GM12873 (cell line): ENCODE measurements at regions not wholly inside any gene's neighbourhood (a gene's known extent, or its start where the extent isn't known, plus 50 kb on each side); places are given as distances from the start of the nearest gene placed in this dataset.

Experiments
- CTCF ChIP-seq: IDR thresholded peaks from 2 replicates; pipeline ENCODE4 v1.5.1; 2012; ENCODE audit warnings: low read depth, mild to moderate bottlenecking, moderate library complexity, low read length, control low read depth; ENCODE audit not compliant: insufficient read depth; ENCODE audit errors: missing control alignments

DNA sequence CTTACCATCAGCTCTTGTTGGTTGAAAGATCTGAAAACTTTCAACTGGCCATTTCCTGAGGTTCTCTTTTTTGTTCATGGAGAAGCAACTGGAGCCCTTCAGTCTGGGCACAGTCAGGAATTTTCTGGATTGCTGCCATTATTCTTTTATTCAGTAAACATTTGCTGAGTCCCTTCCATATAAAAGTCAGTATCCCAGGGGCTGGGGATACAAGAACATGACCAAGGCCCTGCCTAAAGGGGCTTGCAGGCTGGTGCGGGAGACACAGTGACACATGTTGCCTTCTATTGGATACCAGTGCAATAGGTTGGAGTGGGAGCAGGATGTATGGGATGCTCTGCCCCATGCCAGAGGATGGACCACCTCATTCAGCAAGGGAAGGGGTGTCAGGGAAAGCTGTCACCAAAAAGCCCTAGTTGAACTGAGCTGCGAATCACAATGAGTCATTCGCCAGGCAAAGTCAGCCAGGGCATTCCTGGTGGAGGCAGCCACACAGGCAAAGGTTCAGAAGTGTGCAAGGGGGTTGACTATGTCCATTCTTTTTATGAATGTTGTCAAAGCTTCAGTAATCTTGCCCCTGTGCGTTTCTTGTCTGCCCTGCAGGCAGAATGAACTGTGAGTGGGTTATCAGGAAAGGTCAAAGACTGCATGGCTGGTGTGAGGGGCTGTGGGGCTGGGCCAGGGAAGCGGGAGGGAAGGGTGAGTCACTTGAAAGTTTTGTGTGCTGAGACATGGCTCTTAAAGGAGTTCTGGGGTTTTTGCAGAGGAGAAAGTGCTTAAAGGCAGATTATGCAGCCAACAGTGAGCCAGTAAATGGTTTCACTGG is 395.9 kb downstream of the KCNRG start:
- TF ChIP-seq CTCF, result no peak

DNA sequence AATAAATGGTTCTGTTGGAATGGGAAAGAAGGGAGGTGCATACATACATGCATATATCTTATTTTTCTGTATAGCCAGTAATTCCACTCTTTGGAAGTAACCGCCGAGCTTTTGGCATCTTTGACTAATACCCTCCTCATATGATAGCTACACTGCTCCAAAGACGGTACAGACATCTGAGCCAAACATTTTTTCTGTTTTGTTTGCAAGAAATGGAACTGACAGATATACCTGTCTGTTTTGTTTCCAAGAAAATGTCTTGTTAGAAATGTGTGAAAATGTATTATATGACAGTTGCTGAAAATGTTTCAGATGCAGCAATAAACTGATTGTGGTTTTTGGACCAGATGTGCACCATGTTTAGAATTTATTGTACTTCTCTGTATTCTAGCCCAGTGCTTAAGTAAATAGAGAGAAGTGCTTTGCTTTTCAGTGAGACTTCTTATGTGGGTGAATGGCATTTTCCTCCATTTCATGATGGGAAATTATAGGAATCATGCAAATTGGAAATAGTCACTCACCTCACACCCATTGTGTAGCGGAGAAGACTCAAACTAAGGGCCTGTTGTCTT is 396.9 kb downstream of the KCNRG start:
- TF ChIP-seq CTCF, result no peak

- TF ChIP-seq CTCF, result no peak
Measured at GRCh38 chr13:50414640-50415039, 399.4 kb downstream of the KCNRG start.

DNA sequence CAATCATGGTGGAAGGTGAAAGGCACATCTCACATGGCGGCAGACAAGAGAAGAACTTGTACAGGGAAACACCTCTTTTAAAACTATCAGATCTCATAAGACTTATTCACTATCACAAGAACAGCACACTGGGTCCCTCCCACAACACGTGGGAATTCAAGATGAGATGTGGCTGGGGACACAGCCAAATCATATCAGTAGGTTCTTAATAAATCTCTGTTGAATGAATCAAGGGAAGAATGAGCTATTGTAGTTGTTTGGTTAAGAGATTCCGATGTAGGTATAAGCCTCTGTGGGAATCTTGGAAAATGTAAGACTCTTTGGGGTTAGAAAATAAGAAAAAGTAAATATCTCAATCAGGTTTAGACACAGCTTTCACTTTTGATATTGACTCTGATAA is 400.2 kb downstream of the KCNRG start:
- no peak for TF ChIP-seq CTCF

GRCh38 chr13:50417597-50417996 is 402.4 kb downstream of the KCNRG start:
- no peak for TF ChIP-seq CTCF

DNA sequence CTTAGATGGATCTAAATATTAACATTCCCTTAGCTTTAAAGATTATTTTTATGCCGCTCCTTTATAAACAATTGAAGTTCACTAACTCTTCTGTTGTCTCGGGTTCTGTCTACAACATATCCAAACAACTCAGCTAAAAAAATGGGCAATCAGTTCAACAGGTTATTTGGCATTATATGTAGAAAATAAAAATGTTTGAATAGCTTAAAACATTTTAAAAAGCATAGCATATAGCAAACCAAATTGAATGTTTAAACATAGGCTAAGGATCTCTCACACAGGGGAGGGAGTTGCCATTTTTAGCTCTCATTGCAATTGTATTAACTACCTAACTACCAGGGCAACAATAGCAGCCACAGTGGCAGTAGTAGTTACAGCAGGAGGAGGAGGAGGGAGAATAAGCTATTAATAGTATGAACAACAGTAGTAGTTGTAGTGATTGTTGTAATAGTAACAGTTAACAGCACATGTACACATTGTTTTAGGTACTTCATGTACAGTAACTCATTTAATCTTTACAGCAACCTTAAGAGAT is 404.2 kb downstream of the KCNRG start:
- no peak for TF ChIP-seq CTCF

DNA sequence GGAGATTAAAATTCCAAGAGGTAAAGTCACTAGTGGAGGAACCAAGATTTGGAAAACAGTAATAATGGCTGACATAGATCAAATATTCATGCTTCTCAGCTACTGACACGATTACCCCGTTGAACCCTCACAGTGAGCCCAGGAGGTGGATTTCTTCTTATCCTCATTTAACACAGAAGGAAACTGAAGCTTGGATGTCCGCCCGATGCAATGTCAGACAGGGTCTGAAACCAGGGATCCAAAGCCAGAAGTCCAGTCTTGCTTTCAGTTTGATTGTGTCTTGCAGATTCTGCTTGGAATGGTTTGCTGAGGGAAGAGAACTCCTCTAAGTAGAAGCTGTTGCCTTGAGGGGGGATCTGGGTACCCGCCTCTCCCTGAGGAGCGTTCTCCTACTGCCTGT is 404.7 kb downstream of the KCNRG start:
- TF ChIP-seq CTCF, result no peak
